Body of pancreas (tissue), 4 donors: ENCODE measurements at regions not wholly inside any gene's neighbourhood (a gene's known extent, or its start where the extent isn't known, plus 50 kb on each side); places are given as distances from the start of the nearest gene placed in this dataset.

Source experiments
- ATAC-seq: fragments of 150-250 bp; one replicate; pipeline ENCODE4 v1.9.1; 2016
- DNase-seq, 4 donors: peaks; one replicate each; pipeline ENCODE4 v3.0.0-alpha.2; 2019
- H3K27ac ChIP-seq, 4 donors: fragments of 200-600 bp; sonication (generic); 1 replicate in 3 of 4; 2 replicates in 1 of 4; pipeline versions ENCODE4 v1.5.1 to v1.6.1; 2016 to 2019; ENCODE audit warnings: mild to moderate bottlenecking in 1 of 4, mixed read lengths in 1 of 4, moderate library complexity in 1 of 4
- H3K27me3 ChIP-seq, 2 donors: fragments of 200-600 bp; sonication (generic); one replicate each; pipeline ENCODE4 v1.6.0; 2016; ENCODE audit warnings: mild to moderate bottlenecking in 1 of 2
- H3K36me3 ChIP-seq, 2 donors: fragments of 200-600 bp; sonication (generic); replicated peaks in 1 of 2; 2 replicates each; pipeline ENCODE4 v1.5.1; 2016; ENCODE audit warnings: low read depth in 2 of 2; ENCODE audit not compliant: insufficient read depth in 1 of 2
- H3K4me1 ChIP-seq: fragments of 200-600 bp; sonication (generic); one replicate; pipeline ENCODE4 v1.6.0; 2016
- H3K4me3 ChIP-seq, 2 donors: fragments of 200-600 bp; sonication (generic); 1 replicate in 1 of 2; 2 replicates in 1 of 2; pipeline ENCODE4 v1.5.1; 2016 to 2019
- H3K9me3 ChIP-seq, 3 donors: fragments of 200-600 bp; sonication (generic); 1 replicate in 2 of 3; 2 replicates in 1 of 3; pipeline ENCODE4 v1.5.1; 2016
- POLR2A ChIP-seq, 3 donors: fragments of 450-650 bp; IDR thresholded peaks; one replicate each; pipeline ENCODE4 v1.6.1; 2016; ENCODE audit warnings: antibody characterized with exemption in 3 of 3, mild to moderate bottlenecking in 2 of 3
- WGBS, 2 donors: methylation state at CpG; one replicate each; pipeline ENCODE4 v1.1.5; 2017; 5-methylcytosine and 5-hydroxymethylcytosine counted together
- intact Hi-C: fragments of 100-400 bp; cut with DNase I; formaldehyde crosslinking; loops from one replicate; pipeline ENCODE4 v1.15.1; 2023
- TF ChIP-seq, protein P1 (sequence below), 7 experiments: fragments of 450-650 bp in 4 of 7; fragments of 200-600 bp in 3 of 7; sonication (generic) in 3 of 7; IDR thresholded peaks; one replicate each; pipeline ENCODE4 v1.5.1; 2016 to 2019; ENCODE audit warnings: antibody characterized with exemption in 7 of 7

GRCh38 chr4:129600898-129601297 lies 504.9 kb downstream of the C4orf33 start:
- intact Hi-C loops: no loop called here
- no peak overlapping the region for H3K4me3 ChIP-seq
- ATAC-seq (no peak), DNase-seq (no peak)
- H3K27ac ChIP-seq: no peak overlapping the region
- no peaks in the 10 kb centered on the region for H3K9me3 ChIP-seq
- WGBS, 2 donors: 75 to 82% methylated on average over 5 of the region's 5 CpGs
- H3K4me1 ChIP-seq: no peaks in the 10 kb centered on the region
- H3K27me3 ChIP-seq: no peaks in the 10 kb centered on the region
- TF ChIP-seq, protein P1, sequence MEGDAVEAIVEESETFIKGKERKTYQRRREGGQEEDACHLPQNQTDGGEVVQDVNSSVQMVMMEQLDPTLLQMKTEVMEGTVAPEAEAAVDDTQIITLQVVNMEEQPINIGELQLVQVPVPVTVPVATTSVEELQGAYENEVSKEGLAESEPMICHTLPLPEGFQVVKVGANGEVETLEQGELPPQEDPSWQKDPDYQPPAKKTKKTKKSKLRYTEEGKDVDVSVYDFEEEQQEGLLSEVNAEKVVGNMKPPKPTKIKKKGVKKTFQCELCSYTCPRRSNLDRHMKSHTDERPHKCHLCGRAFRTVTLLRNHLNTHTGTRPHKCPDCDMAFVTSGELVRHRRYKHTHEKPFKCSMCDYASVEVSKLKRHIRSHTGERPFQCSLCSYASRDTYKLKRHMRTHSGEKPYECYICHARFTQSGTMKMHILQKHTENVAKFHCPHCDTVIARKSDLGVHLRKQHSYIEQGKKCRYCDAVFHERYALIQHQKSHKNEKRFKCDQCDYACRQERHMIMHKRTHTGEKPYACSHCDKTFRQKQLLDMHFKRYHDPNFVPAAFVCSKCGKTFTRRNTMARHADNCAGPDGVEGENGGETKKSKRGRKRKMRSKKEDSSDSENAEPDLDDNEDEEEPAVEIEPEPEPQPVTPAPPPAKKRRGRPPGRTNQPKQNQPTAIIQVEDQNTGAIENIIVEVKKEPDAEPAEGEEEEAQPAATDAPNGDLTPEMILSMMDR (IDR thresholded peaks at IDR 0.05): no peak
- TF ChIP-seq POLR2A (IDR thresholded peaks at IDR 0.05): no peak
- H3K36me3 ChIP-seq: no peaks in the 10 kb centered on the region

GRCh38 chr4:129602447-129602846 lies 506.5 kb downstream of the C4orf33 start:
- Histone ChIP-seq H3K4me3 (no peak overlapping the region), H3K27me3 (no peaks in the 10 kb centered on the region), H3K36me3 (no peaks in the 10 kb centered on the region), H3K9me3 (no peaks in the 10 kb centered on the region), H3K27ac (no peak overlapping the region), H3K4me1 (no peaks in the 10 kb centered on the region)
- no peak for ATAC-seq
- intact Hi-C loops: no loop called here
- WGBS, 2 donors: 87 to 96% methylated on average over 1 of the region's 1 CpG
- DNase-seq: no peak
- TF ChIP-seq, protein P1 (IDR thresholded peaks at IDR 0.05): no peak
- TF ChIP-seq POLR2A (IDR thresholded peaks at IDR 0.05): no peak

DNA sequence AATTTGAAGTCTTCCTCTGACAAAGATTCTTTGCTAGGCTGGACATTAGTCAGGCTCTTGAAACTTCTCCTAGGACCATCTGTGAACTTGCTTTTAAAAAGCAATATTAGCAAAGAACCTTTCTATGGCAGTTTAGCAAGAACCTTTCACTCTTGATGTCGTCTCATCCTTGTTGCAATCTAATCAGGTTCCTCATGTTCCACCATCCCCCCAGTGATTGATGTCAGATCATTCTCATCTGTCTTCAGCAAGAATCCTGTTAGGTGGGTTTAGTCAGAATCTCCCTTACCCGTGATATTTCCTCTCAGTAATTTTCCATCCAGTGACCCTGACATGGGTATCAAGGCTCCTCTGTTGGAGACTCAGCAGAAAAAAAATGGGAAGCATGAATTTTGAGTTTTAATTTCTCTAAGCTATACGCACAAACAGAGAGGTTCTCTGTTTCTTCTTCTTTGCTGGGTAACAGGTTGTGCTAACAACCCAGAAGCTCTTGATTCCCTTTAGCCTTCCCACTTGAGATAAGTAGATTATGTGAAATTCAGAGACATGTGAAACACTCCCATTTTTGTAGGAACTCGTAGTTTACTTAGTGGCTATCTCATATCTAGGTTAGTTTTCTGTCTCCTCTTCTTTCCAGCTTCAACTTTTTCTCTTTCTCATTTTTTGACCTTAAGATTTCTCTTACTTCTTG lies 507.4 kb downstream of the C4orf33 start:
- no peaks in the 10 kb centered on the region for H3K36me3 ChIP-seq
- DNase-seq (no peak), ATAC-seq (no peak)
- H3K4me3 ChIP-seq: no peak overlapping the region
- H3K4me1 ChIP-seq: no peaks in the 10 kb centered on the region
- no peak for TF ChIP-seq POLR2A (IDR thresholded peaks at IDR 0.05)
- TF ChIP-seq, protein P1 (IDR thresholded peaks at IDR 0.05): no peak
- WGBS, 2 donors: 38 to 52% methylated on average over 4 of the region's 4 CpGs
- intact Hi-C loops: no loop called here
- H3K27me3 ChIP-seq: no peaks in the 10 kb centered on the region
- no peaks in the 10 kb centered on the region for H3K9me3 ChIP-seq
- no peak overlapping the region for H3K27ac ChIP-seq

DNA sequence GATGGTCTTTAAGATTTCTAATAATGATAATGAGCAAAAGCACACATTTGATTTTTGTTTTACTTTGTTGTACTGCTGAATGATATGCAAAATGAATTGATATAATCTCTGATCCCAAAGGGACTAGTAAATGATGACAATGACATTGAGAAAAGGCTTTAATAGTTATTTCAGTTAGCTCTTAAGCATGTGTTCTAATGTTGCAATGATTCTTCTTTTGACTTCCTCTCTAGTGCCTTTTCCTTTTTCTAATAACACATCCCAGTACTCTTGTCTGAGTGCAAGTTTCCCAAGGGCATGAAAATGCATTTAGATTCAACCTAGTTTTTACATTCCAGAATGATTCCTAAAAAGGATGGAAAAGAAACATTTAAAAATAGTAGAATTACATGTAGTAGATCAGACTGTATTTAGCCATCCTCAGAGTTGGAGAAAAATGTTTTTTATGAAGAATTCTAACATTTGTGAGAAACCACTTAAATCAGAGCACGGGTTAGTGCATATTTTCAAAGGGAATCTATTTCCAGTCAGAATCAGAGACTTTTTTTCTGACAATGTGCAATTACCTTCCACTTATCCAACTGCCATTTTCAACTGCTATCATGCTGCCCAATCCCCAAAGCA lies 508.8 kb downstream of the C4orf33 start:
- TF ChIP-seq, protein P1 (IDR thresholded peaks at IDR 0.05): no peak
- no peak for TF ChIP-seq POLR2A (IDR thresholded peaks at IDR 0.05)
- WGBS, 2 donors: 44 to 56% methylated on average over 1 of the region's 1 CpG
- no peak overlapping the region for H3K4me3 ChIP-seq
- H3K36me3 ChIP-seq: no peaks in the 10 kb centered on the region
- no peaks in the 10 kb centered on the region for H3K4me1 ChIP-seq
- H3K9me3 ChIP-seq: no peaks in the 10 kb centered on the region
- intact Hi-C loops: no loop called here
- ATAC-seq (no peak), DNase-seq (no peak)
- no peak overlapping the region for H3K27ac ChIP-seq
- H3K27me3 ChIP-seq: no peaks in the 10 kb centered on the region

GRCh38 chr4:129614611-129615010 lies 518.7 kb downstream of the C4orf33 start:
- no peaks in the 10 kb centered on the region for H3K9me3 ChIP-seq
- DNase-seq: no peak
- ATAC-seq: no peak
- no peak overlapping the region for H3K4me3 ChIP-seq
- intact Hi-C loops: no loop called here
- H3K4me1 ChIP-seq: no peaks in the 10 kb centered on the region
- 33 to 43% methylated on average over 3 of the region's 3 CpGs for WGBS, 2 donors
- H3K27ac ChIP-seq: no peak overlapping the region
- H3K36me3 ChIP-seq: no peaks in the 10 kb centered on the region
- H3K27me3 ChIP-seq: no peaks in the 10 kb centered on the region
- TF ChIP-seq POLR2A (IDR thresholded peaks at IDR 0.05): no peak
- TF ChIP-seq, protein P1 (IDR thresholded peaks at IDR 0.05): no peak
